Erythroblast (primary cell): ENCODE measurements at regions not wholly inside any gene's neighbourhood (a gene's known extent, or its start where the extent isn't known, plus 50 kb on each side); places are given as distances from the start of the nearest gene placed in this dataset.
"Not testable (repeated sequence)": the region's sequence is repeated elsewhere in the genome, so short reads cannot be mapped to it uniquely, and the experiment has no call there.

Source experiments
- DNase-seq, 2 experiments: peaks; one replicate each; lab custom pipeline; 2025; lab: John Stamatoyannopoulos, UW
- GATA1 ChIP-seq: IDR thresholded peaks from 2 replicates; pipeline ENCODE4 v1.6.1; 2011; ENCODE audit warnings: low read depth, mild to moderate bottlenecking, control low read depth, low read length, moderate library complexity
- POLR2A ChIP-seq: IDR thresholded peaks from 2 replicates; pipeline ENCODE4 v1.6.1; 2011; ENCODE audit warnings: mild to moderate bottlenecking, low read length

DNA sequence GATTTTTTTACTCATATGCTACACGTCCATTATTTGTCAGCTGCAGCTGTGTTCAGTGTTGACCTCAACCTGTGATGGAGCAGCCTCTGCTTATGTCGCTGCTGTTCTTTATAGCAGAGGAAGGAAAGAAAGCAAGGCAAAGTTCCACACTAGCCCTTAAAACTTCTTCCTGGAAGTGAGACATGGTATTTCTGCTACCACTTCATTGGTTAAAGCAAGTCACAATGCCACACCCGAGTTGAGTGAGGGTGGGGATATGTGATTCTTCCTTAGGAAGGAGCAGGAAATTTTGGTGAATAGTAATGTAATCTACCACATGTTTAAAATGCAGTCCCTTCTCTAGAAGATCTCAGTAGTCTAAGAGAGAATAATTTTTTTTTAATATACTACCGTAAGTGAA is 224.8 kb upstream of the DMRT1 start:
- TF ChIP-seq GATA1 (no peak), POLR2A (no peak)

GRCh38 chr9:617445-618085 is 223.9 kb upstream of the DMRT1 start:
- no peak for TF ChIP-seq GATA1
- no peak for TF ChIP-seq POLR2A
- DNase-seq = no peak

More for the DNA sequence above, 224.8 kb upstream of the DMRT1 start:
- no peak for DNase-seq

DNA sequence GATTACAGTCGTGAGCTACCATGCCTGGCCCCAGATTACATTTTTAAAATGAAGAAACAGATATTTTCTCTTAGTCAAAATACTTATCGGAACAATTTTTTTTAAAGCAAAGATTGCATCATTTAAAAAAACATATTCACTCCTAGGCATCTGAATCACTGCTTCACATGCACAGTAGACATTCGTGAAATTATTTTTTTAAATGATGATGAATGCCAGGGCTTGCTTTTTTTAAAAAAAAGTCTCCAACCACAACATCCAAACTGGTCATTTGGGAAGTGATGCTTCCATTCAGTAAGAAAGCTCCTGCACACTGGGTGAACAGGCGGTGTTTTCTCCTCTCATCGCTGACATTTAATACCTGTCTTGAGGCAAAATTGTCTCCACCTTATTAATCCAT is 223.0 kb upstream of the DMRT1 start:
- no peak for DNase-seq
- TF ChIP-seq GATA1 (no peak), POLR2A (no peak)

DNA sequence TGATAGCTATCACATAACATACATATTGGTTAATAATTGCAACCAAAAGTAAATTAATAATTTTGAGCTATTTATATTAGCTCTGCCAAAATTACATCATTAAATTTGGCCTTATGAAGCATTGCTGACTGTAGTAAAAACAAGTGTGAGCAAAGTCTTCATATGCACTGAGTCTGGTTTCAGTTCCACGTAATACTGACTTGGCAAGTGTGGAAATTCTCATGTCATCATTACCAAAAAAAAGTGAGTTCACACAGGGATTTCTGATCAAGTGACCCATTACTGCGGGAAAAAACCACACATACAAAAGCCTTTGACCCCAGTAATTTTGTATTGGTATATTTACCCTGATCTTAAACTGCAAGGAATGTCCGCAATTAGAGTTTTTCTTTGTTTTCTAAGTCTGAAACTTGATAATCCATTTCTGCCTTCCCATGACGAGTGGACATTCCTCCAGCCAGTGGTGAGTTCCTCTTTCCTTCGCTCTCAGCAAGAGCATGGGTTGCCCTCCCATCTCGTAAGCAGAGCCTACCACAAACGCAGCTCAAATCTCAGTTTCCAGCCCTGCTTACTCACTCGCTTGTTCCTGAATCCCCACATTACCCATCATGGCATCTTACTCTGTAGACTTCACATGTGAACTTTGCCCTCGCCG is 220.2 kb upstream of the DMRT1 start:
- TF ChIP-seq POLR2A (no peak), GATA1 (no peak)
- no peak for DNase-seq

DNA sequence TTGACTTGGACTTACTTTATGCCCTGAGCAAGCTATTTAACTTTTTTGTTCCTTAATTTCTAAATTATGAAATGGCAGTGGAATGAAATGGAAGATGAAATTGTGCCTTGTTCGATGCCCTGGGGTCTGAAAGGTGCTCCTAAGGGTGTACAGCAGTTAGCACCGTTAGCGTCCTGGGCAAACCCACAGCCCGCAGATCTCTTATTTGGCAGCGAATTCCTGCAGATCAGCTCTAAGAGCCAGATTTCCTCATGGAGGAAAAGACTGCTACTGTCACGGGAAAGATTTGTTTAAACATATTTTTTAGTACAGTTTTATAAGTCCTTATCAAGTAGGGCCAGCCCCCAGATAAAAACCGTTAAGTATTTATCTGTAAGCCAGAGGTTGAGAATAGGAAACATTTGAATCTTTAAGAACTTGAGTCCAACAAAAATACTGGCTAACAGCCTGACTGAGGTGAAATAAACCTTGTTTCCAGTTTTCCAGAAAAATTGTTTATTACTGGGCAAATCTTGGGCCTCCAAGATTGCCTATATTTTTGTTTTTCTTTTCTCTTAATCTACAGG is 216.5 kb upstream of the DMRT1 start:
- TF ChIP-seq POLR2A = no peak
- TF ChIP-seq GATA1 = no peak
- DNase-seq = no peak

- DNase-seq = no peak
- TF ChIP-seq GATA1 (no peak), POLR2A (no peak)
Observed at GRCh38 chr9:625613-626012, 215.9 kb upstream of the DMRT1 start.

DNA sequence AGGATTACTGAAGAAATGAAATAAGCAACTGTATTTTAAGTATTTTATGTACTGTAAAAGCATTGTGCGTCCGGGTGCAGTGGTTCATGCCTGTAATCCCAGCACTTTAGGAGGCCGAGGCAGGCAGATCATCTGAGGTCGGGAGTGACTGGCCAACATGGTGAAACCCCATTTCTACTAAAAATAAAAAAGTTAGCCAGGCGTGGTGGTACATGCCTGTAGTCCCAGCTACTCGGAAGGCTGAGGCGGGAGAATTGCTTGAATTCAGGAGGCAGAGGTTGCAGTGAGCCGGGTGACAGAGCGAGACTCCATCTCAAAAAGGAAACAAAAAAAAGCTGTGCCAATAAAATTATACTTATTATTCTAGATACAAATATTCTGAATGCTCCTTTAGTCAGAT is 215.4 kb upstream of the DMRT1 start:
- DNase-seq = not testable (repeated sequence)

DNA sequence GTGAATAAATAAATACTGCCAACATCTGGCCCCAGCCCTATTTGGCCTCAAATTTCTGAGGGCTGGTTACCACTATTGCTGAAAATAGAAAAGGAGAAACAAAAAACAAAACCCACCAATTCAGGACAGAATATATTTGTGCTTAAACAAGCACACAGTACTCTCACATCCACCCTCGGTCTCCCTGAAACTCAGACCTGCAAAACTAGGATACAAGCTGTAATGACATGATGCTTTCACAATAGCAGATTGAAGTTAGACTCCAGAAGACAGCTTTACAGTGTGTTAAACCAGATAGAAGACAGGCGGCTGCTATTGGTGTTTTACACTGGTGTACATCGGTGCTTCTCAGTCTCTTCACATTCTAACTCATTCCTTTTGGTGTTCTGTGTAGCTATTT is 214.9 kb upstream of the DMRT1 start:
- no peak for DNase-seq
- TF ChIP-seq GATA1 = no peak

- TF ChIP-seq GATA1 (no peak), POLR2A (no peak)
- DNase-seq = peak in 1 of 2 experiments; percentile 12
Observed at GRCh38 chr9:627336-627970, 214.0 kb upstream of the DMRT1 start.

DNA sequence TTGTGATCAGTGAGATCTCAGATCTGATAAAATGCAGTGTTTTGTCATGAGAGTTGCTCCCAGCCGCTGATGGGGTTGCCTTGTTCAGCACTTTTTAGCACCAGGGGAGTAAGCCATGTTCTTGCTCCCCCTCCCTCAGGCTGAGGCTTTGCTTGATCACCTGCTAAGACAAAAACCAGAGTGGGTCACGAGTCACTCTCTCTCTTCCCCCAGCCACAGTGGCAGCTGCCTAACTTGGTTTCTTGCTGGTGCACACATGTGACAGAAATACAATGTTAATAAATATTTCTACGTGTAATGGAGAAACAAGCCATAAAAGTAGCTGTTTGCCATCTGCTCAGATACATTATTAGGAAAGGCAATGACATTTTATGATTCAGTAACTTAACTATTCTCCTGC is 212.4 kb upstream of the DMRT1 start:
- no peak for DNase-seq
- TF ChIP-seq GATA1 (no peak), POLR2A (no peak)

DNA sequence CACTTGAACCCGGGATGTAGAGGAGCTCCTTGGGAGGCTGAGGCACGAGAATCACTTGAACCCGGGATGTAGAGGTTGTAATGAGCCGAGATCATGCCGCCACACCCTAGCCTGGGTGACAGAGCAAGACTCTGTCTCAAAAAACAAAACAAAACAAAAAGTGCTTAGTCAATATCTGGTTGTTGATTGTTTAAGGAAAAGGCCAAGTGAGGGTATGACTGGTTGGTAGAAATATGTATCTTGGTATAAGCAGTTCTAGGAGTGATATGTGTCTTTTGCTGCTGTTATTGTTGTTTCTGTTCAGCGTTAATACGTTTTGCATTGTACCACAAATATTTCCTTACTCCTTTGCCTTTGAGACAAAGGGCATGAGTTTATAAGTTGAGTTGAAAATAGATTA is 210.7 kb upstream of the DMRT1 start:
- no peak for DNase-seq
- TF ChIP-seq GATA1 (no peak), POLR2A (no peak)

- TF ChIP-seq POLR2A = no peak
- TF ChIP-seq GATA1 = no peak
- DNase-seq = no peak
Observed at GRCh38 chr9:631596-631995, 209.9 kb upstream of the DMRT1 start.

DNA sequence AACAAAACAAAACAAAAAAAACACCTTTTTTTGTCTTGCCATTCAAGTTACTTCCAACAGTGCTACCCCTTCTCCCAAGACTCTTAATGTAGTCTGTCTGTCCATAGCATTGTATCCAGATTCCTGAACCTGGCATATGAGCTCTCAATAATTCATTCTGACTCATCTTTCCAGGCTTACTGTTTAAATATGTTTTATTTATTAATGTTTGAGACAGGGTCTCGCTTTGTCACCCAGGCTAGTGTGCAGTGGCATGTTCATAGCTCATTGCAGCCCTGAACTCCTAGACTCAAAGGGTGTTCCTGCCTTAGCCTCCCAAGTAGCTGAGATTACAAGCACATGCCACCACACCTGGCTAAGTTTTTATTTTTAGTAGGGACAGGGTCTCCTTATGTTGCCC is 208.0 kb upstream of the DMRT1 start:
- TF ChIP-seq GATA1 (no peak), POLR2A (no peak)
- DNase-seq = no peak

- no peak for DNase-seq
- TF ChIP-seq GATA1 = no peak
- no peak for TF ChIP-seq POLR2A
Observed at GRCh38 chr9:636931-637591, 204.4 kb upstream of the DMRT1 start.
